BJ (cell line): ENCODE measurements at regions not wholly inside any gene's neighbourhood (a gene's known extent, or its start where the extent isn't known, plus 50 kb on each side); places are given as distances from the start of the nearest gene placed in this dataset.

Source experiments
- CTCF ChIA-PET: fragments of 350-600 bp; formaldehyde crosslinking; extraction: SDS; loops from one replicate; lab custom pipeline; 2021; ENCODE audit warnings: antibody characterized with exemption, inconsistent platforms; lab: Yijun Ruan, JAX
- POLR2A ChIA-PET: fragments of 300-600 bp; sonication (Branson Sonifier 250); formaldehyde crosslinking; extraction: SDS; loops from one replicate; lab custom pipeline; 2021; ENCODE audit warnings: antibody characterized with exemption; lab: Charles Lee
- DNase-seq: peaks from one replicate; pipeline ENCODE4 v3.0.0-alpha.2; 2011; ENCODE audit warnings: low read depth
- H3K27me3 ChIP-seq: 2 replicates; pipeline ENCODE4 v1.6.0; 2011; ENCODE audit warnings: low read length; ENCODE audit not compliant: control insufficient read depth, insufficient read depth
- H3K36me3 ChIP-seq: 2 replicates; pipeline ENCODE4 v1.5.1; 2011; ENCODE audit warnings: low read length; ENCODE audit not compliant: control insufficient read depth, insufficient read depth
- H3K4me3 ChIP-seq: 2 replicates; pipeline ENCODE4 v1.5.1; 2011; ENCODE audit warnings: low read depth, mild to moderate bottlenecking, control low read depth, low read length
- TF ChIP-seq, protein P1 (sequence below): IDR thresholded peaks from 2 replicates; pipeline ENCODE4 v1.5.1; 2011; ENCODE audit warnings: low read depth, mild to moderate bottlenecking, control low read depth, inconsistent platforms, low read length, moderate library complexity; ENCODE audit not compliant: insufficient read depth

DNA sequence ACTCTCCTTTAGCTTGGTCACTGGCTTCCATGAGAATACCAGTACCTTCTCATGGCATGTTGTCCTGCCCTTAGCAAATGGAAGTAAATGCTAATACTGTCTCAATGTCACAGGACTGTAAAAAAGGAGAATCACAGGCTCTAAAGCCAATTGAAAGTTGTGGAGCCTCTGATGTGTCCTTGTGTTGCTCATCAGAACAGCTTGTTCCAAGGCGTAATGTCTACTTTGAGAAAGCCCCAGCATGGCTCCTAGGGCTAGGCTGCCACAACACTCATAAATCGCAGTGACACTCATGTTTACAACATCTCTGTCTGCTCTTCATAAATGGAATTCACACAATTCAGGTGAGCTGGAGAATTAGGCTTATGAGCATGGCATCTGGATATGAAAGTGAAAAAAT, 94.9 kb downstream of the ACTL7B start:
- no peaks in the 10 kb centered on the region for H3K36me3 ChIP-seq
- DNase-seq, result no peak
- H3K27me3 ChIP-seq, result no peaks in the 10 kb centered on the region; the same call in 1 of the 2 replicates
- CTCF ChIA-PET, result interaction anchor here (0.6 to 5.6 kb wide), 16 partner anchors 9 to 1336 kb away, joined by 3 to 39 read pairs (median 4); no protein-coding TSS in a partner anchor
- POLR2A ChIA-PET, result no interaction called here
- TF ChIP-seq, protein P1, sequence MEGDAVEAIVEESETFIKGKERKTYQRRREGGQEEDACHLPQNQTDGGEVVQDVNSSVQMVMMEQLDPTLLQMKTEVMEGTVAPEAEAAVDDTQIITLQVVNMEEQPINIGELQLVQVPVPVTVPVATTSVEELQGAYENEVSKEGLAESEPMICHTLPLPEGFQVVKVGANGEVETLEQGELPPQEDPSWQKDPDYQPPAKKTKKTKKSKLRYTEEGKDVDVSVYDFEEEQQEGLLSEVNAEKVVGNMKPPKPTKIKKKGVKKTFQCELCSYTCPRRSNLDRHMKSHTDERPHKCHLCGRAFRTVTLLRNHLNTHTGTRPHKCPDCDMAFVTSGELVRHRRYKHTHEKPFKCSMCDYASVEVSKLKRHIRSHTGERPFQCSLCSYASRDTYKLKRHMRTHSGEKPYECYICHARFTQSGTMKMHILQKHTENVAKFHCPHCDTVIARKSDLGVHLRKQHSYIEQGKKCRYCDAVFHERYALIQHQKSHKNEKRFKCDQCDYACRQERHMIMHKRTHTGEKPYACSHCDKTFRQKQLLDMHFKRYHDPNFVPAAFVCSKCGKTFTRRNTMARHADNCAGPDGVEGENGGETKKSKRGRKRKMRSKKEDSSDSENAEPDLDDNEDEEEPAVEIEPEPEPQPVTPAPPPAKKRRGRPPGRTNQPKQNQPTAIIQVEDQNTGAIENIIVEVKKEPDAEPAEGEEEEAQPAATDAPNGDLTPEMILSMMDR, result no peak
- H3K4me3 ChIP-seq, result no peak overlapping the region

DNA sequence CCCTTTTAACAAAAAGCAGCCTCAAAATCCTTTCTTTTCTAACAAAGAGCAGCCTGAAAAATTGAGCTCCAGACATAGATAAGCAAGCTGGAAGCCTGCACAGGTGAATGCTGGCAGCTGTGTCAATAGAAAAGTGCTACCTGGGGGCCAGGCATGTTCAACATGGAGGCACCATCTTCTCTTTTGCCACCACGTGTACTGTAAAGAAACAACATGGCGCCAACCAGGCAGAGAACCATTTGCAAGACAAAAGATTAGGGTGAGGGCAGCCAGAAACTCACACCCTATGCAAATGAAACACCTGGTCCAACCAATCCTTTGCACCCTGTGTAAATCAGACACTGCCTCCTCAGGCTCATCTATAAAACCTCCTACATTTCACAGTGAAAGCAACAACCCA, 96.0 kb downstream of the ACTL7B start:
- no peak for DNase-seq
- H3K36me3 ChIP-seq, result no peaks in the 10 kb centered on the region
- POLR2A ChIA-PET, result no interaction called here
- TF ChIP-seq, protein P1, result no peak
- no peaks in the 10 kb centered on the region for H3K27me3 ChIP-seq
- no peak overlapping the region for H3K4me3 ChIP-seq
- CTCF ChIA-PET, result interaction anchor here (1.4 to 5.6 kb wide), 4 partner anchors 86 to 1294 kb away, joined by 4 to 39 read pairs (median 33); no protein-coding TSS in a partner anchor

DNA sequence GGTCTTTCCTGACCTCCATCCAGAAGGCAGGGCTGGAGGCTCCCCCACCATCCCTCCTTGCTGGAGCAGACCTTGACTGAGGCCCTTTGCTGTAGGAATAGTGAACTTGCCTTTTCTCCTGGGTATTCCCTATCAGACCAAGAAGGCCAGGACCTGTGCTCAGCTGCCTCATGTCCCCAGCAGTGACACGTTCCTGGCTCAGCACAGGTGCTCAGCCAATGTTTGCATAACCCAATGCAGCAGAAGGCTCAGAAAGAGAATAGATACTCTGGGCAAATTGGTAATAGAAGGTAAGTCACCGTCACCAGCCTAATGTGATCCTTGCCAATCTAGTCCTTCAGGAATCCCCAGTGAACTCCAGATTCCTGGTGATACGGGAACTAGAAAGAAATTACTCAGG, 96.4 kb downstream of the ACTL7B start:
- H3K27me3 ChIP-seq, result no peaks in the 10 kb centered on the region
- no peaks in the 10 kb centered on the region for H3K36me3 ChIP-seq
- H3K4me3 ChIP-seq, result no peak overlapping the region
- ChIA-PET POLR2A (no interaction called here), CTCF (interaction anchor here (1.4 to 5.6 kb wide), 2 partner anchors 86 to 92 kb away, joined by 4 to 36 read pairs; no protein-coding TSS in a partner anchor)
- TF ChIP-seq, protein P1, result no peak
- no peak for DNase-seq

DNA sequence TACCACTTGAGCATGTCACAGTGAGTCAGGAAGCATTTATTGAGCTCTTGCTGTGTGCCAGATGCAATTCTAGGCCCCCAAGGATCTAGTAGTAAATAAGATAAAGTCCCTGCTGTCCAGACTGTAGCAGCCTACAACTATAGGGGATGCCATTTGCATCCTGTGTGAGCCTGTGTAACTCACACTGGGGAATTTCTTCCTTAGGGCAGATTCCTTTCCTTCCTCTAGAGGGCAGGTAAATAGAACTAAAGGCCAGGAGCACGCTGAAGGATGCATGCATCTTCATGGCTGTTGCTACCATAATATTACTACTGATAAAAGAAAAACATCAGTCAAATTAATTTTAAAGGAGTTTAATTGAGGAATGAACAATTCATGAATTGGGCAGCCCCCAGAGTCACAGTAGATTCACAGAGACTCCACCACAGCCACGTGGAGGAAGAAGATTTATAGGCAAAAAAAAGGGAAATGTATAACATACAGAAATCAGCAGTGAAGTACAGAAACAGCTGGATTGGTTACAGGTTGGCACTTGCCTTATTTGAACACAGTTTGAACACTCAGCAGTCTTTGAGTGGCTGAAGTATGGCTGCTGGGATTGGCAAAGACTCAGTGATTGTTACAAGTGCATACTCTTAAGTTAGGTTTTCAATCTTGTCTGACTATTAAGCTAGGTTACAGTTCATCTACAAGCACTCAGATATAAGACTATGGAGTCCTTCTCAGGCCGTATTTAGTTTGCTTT, 98.9 kb downstream of the ACTL7B start:
- DNase-seq, result no peak
- ChIA-PET POLR2A (no interaction called here), CTCF (no interaction called here)
- Histone ChIP-seq H3K27me3 (no peaks in the 10 kb centered on the region), H3K4me3 (no peak overlapping the region), H3K36me3 (no peaks in the 10 kb centered on the region)
- TF ChIP-seq, protein P1, result no peak

DNA sequence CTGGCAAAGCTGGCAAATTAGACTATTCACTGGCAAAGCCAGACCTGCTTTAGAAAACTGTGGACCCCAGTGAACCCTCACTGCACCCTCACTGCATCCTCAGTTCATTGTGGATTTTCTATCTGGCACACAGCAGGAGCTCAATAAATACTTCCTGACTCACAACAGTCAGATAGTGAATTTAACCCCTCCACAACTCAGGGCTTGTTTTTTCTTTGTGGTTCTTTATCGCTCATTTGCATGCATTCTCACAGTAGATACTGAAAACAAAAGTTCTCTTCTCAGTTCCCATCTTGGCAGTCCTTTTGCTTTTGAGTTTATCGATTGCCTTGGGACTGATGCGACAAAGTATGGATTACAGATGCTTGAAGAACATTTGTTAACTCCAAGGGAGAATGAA, 99.8 kb downstream of the ACTL7B start:
- ChIA-PET POLR2A (no interaction called here), CTCF (no interaction called here)
- DNase-seq, result no peak
- H3K4me3 ChIP-seq, result no peak overlapping the region
- H3K27me3 ChIP-seq, result no peaks in the 10 kb centered on the region
- H3K36me3 ChIP-seq, result no peaks in the 10 kb centered on the region
- TF ChIP-seq, protein P1, result no peak
